ENCODE measurements at regions not wholly inside any gene's neighbourhood (a gene's known extent, or its start where the extent isn't known, plus 50 kb on each side); places are given as distances from the start of the nearest gene placed in this dataset.

DNA sequence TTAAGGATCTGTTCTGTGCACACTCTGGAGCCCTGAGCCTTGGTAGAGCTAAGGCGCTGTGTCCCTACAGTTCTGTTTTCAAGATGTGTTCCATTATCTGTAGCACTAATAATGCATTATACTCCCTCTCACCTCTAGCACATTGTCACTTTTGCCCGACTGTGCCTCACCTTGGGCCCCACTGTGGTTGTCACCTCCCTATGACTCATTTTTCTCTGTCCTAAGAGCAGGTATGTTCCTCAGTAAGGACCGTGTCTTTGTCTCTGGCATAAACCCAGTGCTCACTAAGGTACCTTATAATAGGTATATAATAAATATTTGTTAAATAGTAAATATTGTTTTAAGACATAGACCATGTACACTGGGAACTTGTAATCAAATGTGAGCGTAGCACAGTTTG lies 942.5 kb upstream of the CITED2 start:
- DNase-seq (no peak), ATAC-seq (ENCODE audit: low read depth) (no peak)
- intact Hi-C loops (cut with micrococcal nuclease) = no loop called here
- POLR2A ChIA-PET = no interaction called here
- Mint-ChIP-seq H3K27ac (no peak overlapping the region), H3K4me3 (no peak overlapping the region), H3K9me3 (peaks cover 2% of the 10 kb centered on the region), H3K27me3 (no peaks in the 10 kb centered on the region), H3K36me3 (ENCODE audit: low read depth) (no peaks in the 10 kb centered on the region), H3K4me1 (peaks cover 30% of the 10 kb centered on the region)
- TF ChIP-seq CTCF (IDR thresholded peaks at IDR 0.05) = no peak
- CTCF ChIA-PET = no interaction called here

DNA sequence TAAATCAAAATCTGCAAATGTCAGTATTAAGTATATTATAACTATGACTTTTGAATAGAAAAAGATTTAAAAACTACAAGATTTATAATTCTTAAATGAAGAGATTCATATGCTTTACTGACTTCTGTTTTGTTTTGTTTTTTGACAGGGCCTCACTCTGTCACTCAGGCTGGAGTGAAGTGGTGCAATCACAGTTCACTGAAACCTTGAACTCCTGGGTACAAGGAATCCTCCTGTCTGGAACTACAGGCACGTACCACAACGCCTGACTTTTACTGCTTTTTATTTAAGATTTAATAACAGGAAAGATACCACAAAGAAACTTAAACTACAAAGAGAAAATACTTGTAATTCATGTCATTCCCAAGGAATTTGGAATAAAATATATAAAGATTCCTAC lies 940.2 kb upstream of the CITED2 start:
- H3K36me3 Mint-ChIP-seq (ENCODE audit: low read depth) = no peaks in the 10 kb centered on the region
- DNase-seq = no peak
- no peak for TF ChIP-seq CTCF (IDR thresholded peaks at IDR 0.05)
- peaks cover 12% of the 10 kb centered on the region for H3K4me1 Mint-ChIP-seq
- intact Hi-C loops (cut with micrococcal nuclease) = no loop called here
- ChIA-PET CTCF (no interaction called here), POLR2A (no interaction called here)
- peaks cover 2% of the 10 kb centered on the region for H3K9me3 Mint-ChIP-seq
- no peak overlapping the region for H3K4me3 Mint-ChIP-seq
- no peak overlapping the region for H3K27ac Mint-ChIP-seq
- H3K27me3 Mint-ChIP-seq = no peaks in the 10 kb centered on the region
- ATAC-seq (ENCODE audit: low read depth) = no peak

- ATAC-seq (ENCODE audit: low read depth) (no peak), DNase-seq (no peak)
- ChIA-PET CTCF (no interaction called here), POLR2A (no interaction called here)
- Mint-ChIP-seq H3K27ac (no peak overlapping the region), H3K4me1 (no peaks in the 10 kb centered on the region), H3K36me3 (ENCODE audit: low read depth) (no peaks in the 10 kb centered on the region), H3K4me3 (no peak overlapping the region), H3K27me3 (no peaks in the 10 kb centered on the region), H3K9me3 (peaks cover 2% of the 10 kb centered on the region)
- TF ChIP-seq CTCF (IDR thresholded peaks at IDR 0.05) = no peak
- intact Hi-C loops (cut with micrococcal nuclease) = no loop called here
These were observed 936.7 kb upstream of the CITED2 start for GRCh38 chr6:140311146-140311545.

GRCh38 chr6:140303218-140303949 lies 928.9 kb upstream of the CITED2 start:
- no peaks in the 10 kb centered on the region for H3K36me3 Mint-ChIP-seq (ENCODE audit: low read depth)
- ChIA-PET POLR2A (no interaction called here), CTCF (no interaction called here)
- no peaks in the 10 kb centered on the region for H3K9me3 Mint-ChIP-seq
- H3K4me1 Mint-ChIP-seq = no peaks in the 10 kb centered on the region
- no peak for DNase-seq
- no peak overlapping the region for H3K27ac Mint-ChIP-seq
- no peak overlapping the region for H3K4me3 Mint-ChIP-seq
- no peak for TF ChIP-seq CTCF (IDR thresholded peaks at IDR 0.05)
- no peaks in the 10 kb centered on the region for H3K27me3 Mint-ChIP-seq
- ATAC-seq (ENCODE audit: low read depth) = no peak
- intact Hi-C loops (cut with micrococcal nuclease) = no loop called here

- POLR2A ChIA-PET = no interaction called here
- intact Hi-C loops (cut with micrococcal nuclease) = no loop called here
These were observed 925.9 kb upstream of the CITED2 start for GRCh38 chr6:140300331-140300730.

More at GRCh38 chr6:140300331-140300730, 925.9 kb upstream of the CITED2 start:
- no peak overlapping the region for H3K27ac Mint-ChIP-seq
- CTCF ChIA-PET = no interaction called here
- H3K27me3 Mint-ChIP-seq = no peaks in the 10 kb centered on the region
- no peak for TF ChIP-seq CTCF (IDR thresholded peaks at IDR 0.05)
- DNase-seq (no peak), ATAC-seq (ENCODE audit: low read depth) (no peak)
- no peak overlapping the region for H3K4me3 Mint-ChIP-seq
- H3K9me3 Mint-ChIP-seq = no peaks in the 10 kb centered on the region
- H3K4me1 Mint-ChIP-seq = no peaks in the 10 kb centered on the region
- H3K36me3 Mint-ChIP-seq (ENCODE audit: low read depth) = no peaks in the 10 kb centered on the region
